GM12878 (cell line): ENCODE measurements at regions not wholly inside any gene's neighbourhood (a gene's known extent, or its start where the extent isn't known, plus 50 kb on each side); places are given as distances from the start of the nearest gene placed in this dataset.

Source experiments
- ATAC-seq: fragments of 200-7000 bp; cut with Tn5 transposase; 3 replicates; pipeline ENCODE4 v1.9.1; 2020; ENCODE audit warnings: mild to moderate bottlenecking, moderate library complexity
- BruUV-seq: library from RNA; stranded (reverse); fragments of 400-500 nt; replicated peaks from 2 replicates; lab custom pipeline; 2021; lab: Mats Ljungman, UMichigan
- CTCF ChIA-PET: fragments of 300-600 bp; sonication (Branson Sonifier 250); formaldehyde crosslinking; extraction: SDS; loops from one replicate; lab custom pipeline; 2021; ENCODE audit warnings: inconsistent platforms; lab: Yijun Ruan, JAX
- POLR2A ChIA-PET: fragments of 350-600 bp; formaldehyde crosslinking; extraction: SDS; loops from one replicate; lab custom pipeline; 2021; ENCODE audit warnings: inconsistent platforms; lab: Charles Lee
- RAD21 ChIA-PET: fragments of 300-600 bp; sonication (Branson Sonifier 250); formaldehyde crosslinking; loops from one replicate; lab custom pipeline; 2023; ENCODE audit warnings: antibody characterized with exemption; ENCODE audit not compliant: unreplicated experiment; lab: Charles Lee
- SMC1A ChIA-PET: fragments of 300-600 bp; sonication (Branson Sonifier 250); formaldehyde crosslinking; loops from one replicate; lab custom pipeline; 2023; ENCODE audit not compliant: unreplicated experiment, uncharacterized antibody; lab: Charles Lee
- DNase-seq: peaks from one replicate; pipeline ENCODE4 v3.0.0-alpha.2; 2011; ENCODE audit warnings: low read depth, low spot score
- FAIRE-seq: peaks from 3 replicates; lab custom pipeline; 2011; peaks lifted over from hg19 to GRCh38; lab: Jason Lieb, UNC
- H2AFZ ChIP-seq: 2 replicates; pipeline ENCODE4 v1.6.0; 2011; ENCODE audit warnings: low read depth, low read length, control low read depth; ENCODE audit not compliant: control insufficient read depth
- H3K27ac ChIP-seq: 2 replicates; pipeline ENCODE4 v1.5.1; 2011; ENCODE audit warnings: control low read depth; ENCODE audit not compliant: control insufficient read depth, insufficient read depth
- H3K27me3 ChIP-seq, 2 experiments: replicated peaks in 1 of 2; 2 replicates each; pipeline versions ENCODE4 v1.6.0 to v1.6.1; 2011; ENCODE audit warnings: low read length in 1 of 2; ENCODE audit not compliant: control insufficient read depth in 2 of 2, insufficient read depth in 2 of 2
- H3K36me3 ChIP-seq, 2 experiments: 2 replicates each; pipeline ENCODE4 v1.5.1; 2011; ENCODE audit warnings: low read length in 1 of 2; ENCODE audit not compliant: control insufficient read depth in 2 of 2, insufficient read depth in 2 of 2
- H3K4me1 ChIP-seq: 2 replicates; pipeline ENCODE4 v1.6.1; 2011; ENCODE audit warnings: mild to moderate bottlenecking, low read length, moderate library complexity, mixed read lengths; ENCODE audit not compliant: control insufficient read depth, insufficient read depth
- H3K4me2 ChIP-seq: 2 replicates; pipeline ENCODE4 v1.6.0; 2011; ENCODE audit warnings: control low read depth; ENCODE audit not compliant: control insufficient read depth, insufficient read depth
- H3K4me3 ChIP-seq: fragments of 200-600 bp; sonication (generic); 2 replicates; pipeline ENCODE4 v1.5.1; 2016
- H3K79me2 ChIP-seq: 2 replicates; pipeline ENCODE4 v1.6.0; 2011; ENCODE audit warnings: low read length; ENCODE audit not compliant: control insufficient read depth, insufficient read depth
- H3K9ac ChIP-seq: 2 replicates; pipeline ENCODE4 v1.8.0; 2011; ENCODE audit warnings: low read length, control low read depth, mixed read lengths; ENCODE audit not compliant: control insufficient read depth, insufficient read depth
- H3K9me3 ChIP-seq: replicated peaks from 3 replicates; pipeline ENCODE4 v1.5.1; 2011; ENCODE audit warnings: mild to moderate bottlenecking, low read length; ENCODE audit not compliant: control insufficient read depth, insufficient read depth
- H4K20me1 ChIP-seq: 2 replicates; pipeline ENCODE4 v1.6.0; 2011; ENCODE audit not compliant: control insufficient read depth, insufficient read depth
- ATF7 ChIP-seq: fragments of 450-650 bp; IDR thresholded peaks from 2 replicates; pipeline ENCODE4 v1.6.1; 2016; ENCODE audit warnings: low read depth, mild to moderate bottlenecking
- BCL11A ChIP-seq: IDR thresholded peaks from 2 replicates; pipeline ENCODE4 v1.6.1; 2011; ENCODE audit warnings: low read depth, low read length
- CBX3 ChIP-seq: fragments of 200-600 bp; sonication (generic); IDR thresholded peaks from 2 replicates; pipeline ENCODE4 v1.6.1; 2016; ENCODE audit warnings: low read depth, borderline replicate concordance
- CHD2 ChIP-seq: IDR thresholded peaks from 2 replicates; pipeline ENCODE4 v1.6.1; 2011; ENCODE audit warnings: low read depth, low read length, improper control_type of control experiment, borderline replicate concordance
- EP300 ChIP-seq, 2 experiments: fragments of 150-350 bp in 1 of 2; IDR thresholded peaks; 2 replicates each; pipeline ENCODE4 v1.6.1; 2011 to 2012; ENCODE audit warnings: low read depth in 2 of 2, low read length in 2 of 2, borderline replicate concordance in 1 of 2, improper control_type of control experiment in 1 of 2, inconsistent platforms in 1 of 2; ENCODE audit not compliant: control insufficient read depth in 1 of 2
- HSF1 ChIP-seq: fragments of 150-350 bp; IDR thresholded peaks from 2 replicates; pipeline ENCODE4 v1.6.1; 2014; ENCODE audit warnings: mild to moderate bottlenecking, low read depth, low read length
- IKZF2 ChIP-seq, 2 experiments: fragments of 450-650 bp; IDR thresholded peaks; 2 replicates each; pipeline ENCODE4 v1.6.1; 2017; ENCODE audit warnings: mild to moderate bottlenecking in 2 of 2, moderate library complexity in 2 of 2
- IRF3 ChIP-seq: fragments of 450-650 bp; IDR thresholded peaks from 2 replicates; pipeline ENCODE4 v1.6.1; 2014; ENCODE audit warnings: mild to moderate bottlenecking
- NFXL1 ChIP-seq: fragments of 450-650 bp; IDR thresholded peaks from 2 replicates; pipeline ENCODE4 v1.6.1; 2017; ENCODE audit warnings: antibody characterized with exemption, mild to moderate bottlenecking, borderline replicate concordance
- NFYB ChIP-seq: IDR thresholded peaks from 2 replicates; pipeline ENCODE4 v1.6.1; 2011; ENCODE audit warnings: low read depth, mild to moderate bottlenecking, low read length, improper control_type of control experiment, moderate library complexity; ENCODE audit not compliant: insufficient read depth
- NRF1 ChIP-seq: conservative IDR thresholded peaks from 2 replicates; pipeline ENCODE4 v1.6.1; 2011; ENCODE audit warnings: mild to moderate bottlenecking, low read depth, low read length, improper control_type of control experiment
- SREBF2 ChIP-seq: IDR thresholded peaks from 2 replicates; pipeline ENCODE4 v1.6.1; 2012; ENCODE audit warnings: mild to moderate bottlenecking, low read length
- YBX1 ChIP-seq: fragments of 450-650 bp; IDR thresholded peaks from 2 replicates; pipeline ENCODE4 v1.6.1; 2016; ENCODE audit warnings: antibody characterized with exemption
- ZNF384 ChIP-seq: IDR thresholded peaks from 2 replicates; pipeline ENCODE4 v1.6.1; 2012; ENCODE audit warnings: low read depth, mild to moderate bottlenecking, low read length, improper control_type of control experiment, borderline replicate concordance
- WGBS: methylation state at CpG from one replicate; pipeline ENCODE4 v1.1.6; 2016; ENCODE audit warnings: low lambda C conversion rate; ENCODE audit not compliant: insufficient replicate concordance, insufficient coverage; ENCODE audit errors: missing lambda C conversion rate; 5-methylcytosine and 5-hydroxymethylcytosine counted together
- in situ Hi-C: fragments of 300-500 bp; cut with MboI; formaldehyde crosslinking; loops from 9 replicates; pipeline ENCODE4 v1.14.3; 2018; ENCODE audit warnings: mixed read lengths
- intact Hi-C: fragments of 100-400 bp; cut with micrococcal nuclease; formaldehyde crosslinking; loops from one replicate; pipeline ENCODE4 v1.14.2; 2022; ENCODE audit not compliant: unreplicated experiment

DNA sequence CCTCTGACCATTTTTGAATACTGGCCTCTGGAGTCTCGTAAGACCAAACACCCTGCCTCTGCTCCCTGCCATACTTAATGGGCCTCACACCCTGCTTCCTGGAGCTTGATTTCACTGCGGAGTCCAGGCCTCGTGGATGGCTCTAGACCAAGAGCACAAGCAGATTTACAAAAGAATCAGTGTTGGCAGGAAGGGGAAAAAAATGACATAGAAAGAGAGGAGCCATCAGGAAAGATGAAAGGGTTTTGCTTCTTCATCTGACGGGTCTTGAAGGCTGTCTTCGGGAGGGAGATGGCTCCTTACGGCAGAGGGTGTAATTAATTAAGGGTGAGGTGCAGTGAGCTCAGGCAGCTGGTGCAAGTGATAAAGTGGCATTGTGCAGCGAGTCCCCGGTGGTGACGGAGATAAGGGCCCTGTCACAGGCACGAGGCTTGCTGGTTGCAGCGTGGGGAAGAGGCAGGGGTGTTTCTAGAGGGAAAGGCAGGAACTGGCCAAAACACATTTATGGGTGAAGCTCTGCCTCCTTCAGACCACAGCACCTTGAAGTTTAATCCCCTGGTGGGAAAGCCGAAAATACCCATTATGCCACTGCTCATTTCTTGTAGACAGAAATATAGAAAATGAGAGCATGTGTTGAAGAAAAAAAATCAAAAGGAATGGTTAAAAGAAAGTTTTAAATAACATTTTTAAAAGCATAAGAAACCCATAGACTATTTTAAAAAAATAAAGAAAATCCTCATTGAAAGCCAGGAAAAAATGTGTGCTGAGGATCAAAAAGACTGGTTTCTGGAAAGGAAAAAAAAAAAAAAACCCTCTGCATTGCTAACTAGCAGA lies 128.6 kb upstream of the LRFN2 start:
- H3K4me2 ChIP-seq = no peak overlapping the region
- no peaks in the 10 kb centered on the region; a peak in 2 of 4 replicates for H3K27me3 ChIP-seq
- POLR2A ChIA-PET = no interaction called here
- RAD21 ChIA-PET = no interaction called here
- in situ Hi-C loops (no loop called here), intact Hi-C loops (no loop called here)
- no peaks in the 10 kb centered on the region for H4K20me1 ChIP-seq
- peaks cover 22% of the 10 kb centered on the region for H3K4me1 ChIP-seq
- FAIRE-seq = no peak
- H3K4me3 ChIP-seq = no peak overlapping the region
- no peak overlapping the region for H3K27ac ChIP-seq
- no peak for ATAC-seq
- TF ChIP-seq NFXL1 = no peak
- no peak for TF ChIP-seq ATF7
- no peak for TF ChIP-seq IKZF2 (IDR thresholded peaks at IDR 0.05)
- TF ChIP-seq BCL11A = no peak
- no peak for TF ChIP-seq CHD2
- TF ChIP-seq IRF3 = no peak
- no peak for TF ChIP-seq YBX1
- no peak for TF ChIP-seq CBX3
- no peak for TF ChIP-seq NRF1
- TF ChIP-seq ZNF384 = no peak
- TF ChIP-seq HSF1 = no peak
- no peak for TF ChIP-seq NFYB
- TF ChIP-seq SREBF2 = no peak
- TF ChIP-seq EP300 (IDR thresholded peaks at IDR 0.05; ENCODE audit: borderline replicate concordance in 1 of 2, control insufficient read depth in 1 of 2, low read depth in 2 of 2, low read length in 2 of 2) = no peak
- H3K9ac ChIP-seq = no peak overlapping the region
- CTCF ChIA-PET = no interaction called here
- no peaks in the 10 kb centered on the region for H3K36me3 ChIP-seq
- BruUV-seq = no TSS peak
- no peak overlapping the region for H2AFZ ChIP-seq
- H3K79me2 ChIP-seq = no peaks in the 10 kb centered on the region
- no peaks in the 10 kb centered on the region for H3K9me3 ChIP-seq
- WGBS = 16% methylated on average over 12 of the region's 12 CpGs
- SMC1A ChIA-PET = no interaction called here
- DNase-seq = no peak
